Astrocyte (in vitro differentiated cells and primary cell): ENCODE measurements at regions not wholly inside any gene's neighbourhood (a gene's known extent, or its start where the extent isn't known, plus 50 kb on each side); places are given as distances from the start of the nearest gene placed in this dataset.

Experiments used
- DNase-seq: peaks from one replicate; pipeline ENCODE4 v3.0.0-alpha.2; 2010; ENCODE audit warnings: low read depth
- FAIRE-seq: peaks from 2 replicates; lab custom pipeline; 2011; peaks lifted over from hg19 to GRCh38; lab: Jason Lieb, UNC
- H2AFZ ChIP-seq: 2 replicates; pipeline ENCODE4 v1.6.0; 2012; ENCODE audit warnings: low read depth, low read length, inconsistent platforms
- H3K27ac ChIP-seq: 2 replicates; pipeline ENCODE4 v1.5.1; 2011; ENCODE audit warnings: low read depth, low read length, inconsistent platforms
- H3K27me3 ChIP-seq: 2 replicates; pipeline ENCODE4 v1.6.0; 2011; ENCODE audit warnings: low read length, inconsistent platforms; ENCODE audit not compliant: insufficient read depth
- H3K36me3 ChIP-seq: 2 replicates; pipeline ENCODE4 v1.5.1; 2011; ENCODE audit warnings: low read length, inconsistent platforms; ENCODE audit not compliant: insufficient read depth
- H3K4me1 ChIP-seq: 2 replicates; pipeline ENCODE4 v1.5.1; 2011; ENCODE audit warnings: low read length, inconsistent platforms; ENCODE audit not compliant: insufficient read depth
- H3K4me2 ChIP-seq: 2 replicates; pipeline ENCODE4 v1.6.0; 2012; ENCODE audit warnings: low read length, inconsistent platforms
- H3K4me3 ChIP-seq: 2 replicates; pipeline ENCODE4 v1.5.1; 2011; ENCODE audit warnings: low read depth, mild to moderate bottlenecking, low read length, inconsistent platforms; ENCODE audit not compliant: insufficient read depth
- H3K79me2 ChIP-seq: 2 replicates; pipeline ENCODE4 v1.6.0; 2012; ENCODE audit warnings: mild to moderate bottlenecking, low read length, inconsistent platforms; ENCODE audit not compliant: insufficient read depth
- H3K9ac ChIP-seq: 2 replicates; pipeline ENCODE4 v1.6.0; 2012; ENCODE audit warnings: mild to moderate bottlenecking, low read length, inconsistent platforms
- H3K9me3 ChIP-seq: 2 replicates; pipeline ENCODE4 v1.5.1; 2012; ENCODE audit warnings: low read depth, mild to moderate bottlenecking, low read length, inconsistent platforms; ENCODE audit not compliant: insufficient read depth
- H4K20me1 ChIP-seq: 2 replicates; pipeline ENCODE4 v1.6.0; 2012; ENCODE audit warnings: low read length, inconsistent platforms; ENCODE audit not compliant: insufficient read depth
- H3K27ac Mint-ChIP-seq: one replicate; pipeline ENCODE4 v1.8.0; 2021; ENCODE audit warnings: mild to moderate bottlenecking, mixed read lengths; ENCODE audit not compliant: unreplicated experiment
- H3K27me3 Mint-ChIP-seq: one replicate; pipeline ENCODE4 v1.8.0; 2021; ENCODE audit warnings: low read depth, mixed read lengths; ENCODE audit not compliant: unreplicated experiment
- H3K36me3 Mint-ChIP-seq: one replicate; pipeline ENCODE4 v1.8.0; 2021; ENCODE audit warnings: low read depth, mixed read lengths; ENCODE audit not compliant: unreplicated experiment
- H3K4me1 Mint-ChIP-seq: one replicate; pipeline ENCODE4 v1.8.0; 2021; ENCODE audit warnings: low read depth, mixed read lengths; ENCODE audit not compliant: unreplicated experiment
- H3K4me3 Mint-ChIP-seq: one replicate; pipeline ENCODE4 v1.8.0; 2021; ENCODE audit warnings: mild to moderate bottlenecking, moderate library complexity, mixed read lengths; ENCODE audit not compliant: unreplicated experiment
- H3K9me3 Mint-ChIP-seq: one replicate; pipeline ENCODE4 v1.8.0; 2021; ENCODE audit warnings: mild to moderate bottlenecking, mixed read lengths; ENCODE audit not compliant: unreplicated experiment
- CTCF ChIP-seq: IDR thresholded peaks from 2 replicates; pipeline ENCODE4 v1.5.1; 2011; ENCODE audit warnings: low read depth, mild to moderate bottlenecking, inconsistent platforms, low read length, moderate library complexity; ENCODE audit not compliant: insufficient read depth
- EZH2 ChIP-seq: IDR thresholded peaks from 2 replicates; pipeline ENCODE4 v1.6.1; 2012; ENCODE audit warnings: mild to moderate bottlenecking, low read length, inconsistent platforms; ENCODE audit not compliant: insufficient read depth

- no peaks in the 10 kb centered on the region for H3K9me3 Mint-ChIP-seq
- no peak overlapping the region for H3K4me3 Mint-ChIP-seq
- FAIRE-seq (no peak), DNase-seq (peak; percentile 41)
- no peaks in the 10 kb centered on the region for H3K27me3 Mint-ChIP-seq
- Histone ChIP-seq H3K4me2 (no peak overlapping the region), H3K36me3 (no peaks in the 10 kb centered on the region), H3K4me3 (no peak overlapping the region), H3K9ac (no peak overlapping the region), H3K79me2 (no peaks in the 10 kb centered on the region), H3K27me3 (no peaks in the 10 kb centered on the region), H3K27ac (no peak overlapping the region), H3K4me1 (no peaks in the 10 kb centered on the region), H4K20me1 (no peaks in the 10 kb centered on the region), H3K9me3 (no peaks in the 10 kb centered on the region), H2AFZ (no peak overlapping the region)
- H3K36me3 Mint-ChIP-seq = no peaks in the 10 kb centered on the region
- TF ChIP-seq CTCF (no peak), EZH2 (no peak)
- H3K27ac Mint-ChIP-seq = no peak overlapping the region
- no peaks in the 10 kb centered on the region for H3K4me1 Mint-ChIP-seq
These were observed 475.1 kb downstream of the TMEM232 start for GRCh38 chr5:110251366-110251765.

GRCh38 chr5:110255194-110255593 is 471.3 kb downstream of the TMEM232 start:
- H3K36me3 Mint-ChIP-seq = no peaks in the 10 kb centered on the region
- H3K4me1 Mint-ChIP-seq = peaks cover 9% of the 10 kb centered on the region
- H3K4me3 ChIP-seq = no peak overlapping the region
- H3K4me2 ChIP-seq = no peak overlapping the region
- H2AFZ ChIP-seq = no peak overlapping the region
- H4K20me1 ChIP-seq = no peaks in the 10 kb centered on the region
- no peak for FAIRE-seq
- H3K4me1 ChIP-seq = peaks cover 8% of the 10 kb centered on the region
- H3K27ac Mint-ChIP-seq = no peak overlapping the region
- H3K27ac ChIP-seq = no peak overlapping the region
- no peaks in the 10 kb centered on the region for H3K36me3 ChIP-seq
- no peak overlapping the region for H3K4me3 Mint-ChIP-seq
- H3K27me3 Mint-ChIP-seq = no peaks in the 10 kb centered on the region
- no peak for TF ChIP-seq EZH2
- no peak for TF ChIP-seq CTCF
- no peak overlapping the region for H3K9ac ChIP-seq
- no peaks in the 10 kb centered on the region for H3K27me3 ChIP-seq
- no peaks in the 10 kb centered on the region for H3K79me2 ChIP-seq
- H3K9me3 ChIP-seq = no peaks in the 10 kb centered on the region
- no peaks in the 10 kb centered on the region for H3K9me3 Mint-ChIP-seq
- DNase-seq = no peak

- Mint-ChIP-seq H3K4me1 (peaks cover 9% of the 10 kb centered on the region), H3K27me3 (no peaks in the 10 kb centered on the region), H3K36me3 (no peaks in the 10 kb centered on the region), H3K27ac (no peak overlapping the region), H3K4me3 (no peak overlapping the region), H3K9me3 (no peaks in the 10 kb centered on the region)
- Histone ChIP-seq H3K4me1 (peaks cover 8% of the 10 kb centered on the region), H3K4me3 (no peak overlapping the region), H2AFZ (no peak overlapping the region), H3K79me2 (no peaks in the 10 kb centered on the region), H4K20me1 (no peaks in the 10 kb centered on the region), H3K9me3 (no peaks in the 10 kb centered on the region), H3K36me3 (no peaks in the 10 kb centered on the region), H3K27me3 (no peaks in the 10 kb centered on the region), H3K27ac (no peak overlapping the region), H3K9ac (no peak overlapping the region), H3K4me2 (no peak overlapping the region)
- DNase-seq (no peak), FAIRE-seq (no peak)
- no peak for TF ChIP-seq CTCF
- no peak for TF ChIP-seq EZH2
These were observed 470.2 kb downstream of the TMEM232 start for GRCh38 chr5:110256298-110256697.
